ENCODE measurements at regions not wholly inside any gene's neighbourhood (a gene's known extent, or its start where the extent isn't known, plus 50 kb on each side); places are given as distances from the start of the nearest gene placed in this dataset.
A peak's percentile ranks its signal among the peaks of the same experiment; 100 is the strongest.

- DNase-seq, result no peak
These were observed 297.4 kb upstream of the PCDH15 start for GRCh38 chr10:55098452-55098851.

GRCh38 chr10:55091691-55092328 lies 290.8 kb upstream of the PCDH15 start:
- peak; percentile 55 for DNase-seq

GRCh38 chr10:55078121-55078520 lies 277.1 kb upstream of the PCDH15 start:
- no peak for DNase-seq

- peak; percentile 87 for DNase-seq
These were observed 264.2 kb upstream of the PCDH15 start for GRCh38 chr10:55065185-55065584.

GRCh38 chr10:55063811-55064210 lies 262.8 kb upstream of the PCDH15 start:
- DNase-seq, result no peak

GRCh38 chr10:55062349-55062748 lies 261.3 kb upstream of the PCDH15 start:
- DNase-seq, result no peak

GRCh38 chr10:55058800-55059199 lies 257.8 kb upstream of the PCDH15 start:
- no peak for DNase-seq

- no peak for DNase-seq
These were observed 250.5 kb upstream of the PCDH15 start for GRCh38 chr10:55051515-55051914.

GRCh38 chr10:55048830-55049498 lies 247.9 kb upstream of the PCDH15 start:
- peak; percentile 40 for DNase-seq

GRCh38 chr10:55043540-55043939 lies 242.5 kb upstream of the PCDH15 start:
- DNase-seq, result no peak

- no peak for DNase-seq
These were observed 232.0 kb upstream of the PCDH15 start for GRCh38 chr10:55033061-55033460.

- peak; percentile 60 for DNase-seq
These were observed 223.7 kb upstream of the PCDH15 start for GRCh38 chr10:55024713-55025112.

GRCh38 chr10:55019439-55019838 lies 218.4 kb upstream of the PCDH15 start:
- DNase-seq, result no peak

- DNase-seq, result no peak
These were observed 212.3 kb upstream of the PCDH15 start for GRCh38 chr10:55013318-55013717.

- DNase-seq, result no peak
These were observed 201.4 kb upstream of the PCDH15 start for GRCh38 chr10:55002420-55002819.

GRCh38 chr10:55001422-55001821 lies 200.4 kb upstream of the PCDH15 start:
- DNase-seq, result no peak

GRCh38 chr10:54993148-54993547 lies 192.1 kb upstream of the PCDH15 start:
- no peak for DNase-seq

GRCh38 chr10:54985732-54986131 lies 184.7 kb upstream of the PCDH15 start:
- peak; percentile 73 for DNase-seq

- DNase-seq, result peak; percentile 27
These were observed 182.2 kb upstream of the PCDH15 start for GRCh38 chr10:54983255-54983654.

- no peak for DNase-seq
These were observed 161.3 kb upstream of the PCDH15 start for GRCh38 chr10:54962134-54962900.

- no peak for DNase-seq
These were observed 160.0 kb upstream of the PCDH15 start for GRCh38 chr10:54961040-54961439.

- DNase-seq, result peak; percentile 62
These were observed 157.8 kb upstream of the PCDH15 start for GRCh38 chr10:54958844-54959243.

- no peak for DNase-seq
These were observed 146.6 kb upstream of the PCDH15 start for GRCh38 chr10:54947605-54948004.

- DNase-seq, result peak; percentile 33
These were observed 139.4 kb upstream of the PCDH15 start for GRCh38 chr10:54940418-54940817.

All from DMS53 (cell line).